Suppressor macrophage (primary cell): ENCODE measurements at regions not wholly inside any gene's neighbourhood (a gene's known extent, or its start where the extent isn't known, plus 50 kb on each side); places are given as distances from the start of the nearest gene placed in this dataset.
A peak's percentile ranks its signal among the peaks of the same experiment; 100 is the strongest.

Source experiments
- DNase-seq, 4 experiments: peaks; one replicate each; pipeline ENCODE4 v3.0.0-alpha.2; 2020 to 2022

DNA sequence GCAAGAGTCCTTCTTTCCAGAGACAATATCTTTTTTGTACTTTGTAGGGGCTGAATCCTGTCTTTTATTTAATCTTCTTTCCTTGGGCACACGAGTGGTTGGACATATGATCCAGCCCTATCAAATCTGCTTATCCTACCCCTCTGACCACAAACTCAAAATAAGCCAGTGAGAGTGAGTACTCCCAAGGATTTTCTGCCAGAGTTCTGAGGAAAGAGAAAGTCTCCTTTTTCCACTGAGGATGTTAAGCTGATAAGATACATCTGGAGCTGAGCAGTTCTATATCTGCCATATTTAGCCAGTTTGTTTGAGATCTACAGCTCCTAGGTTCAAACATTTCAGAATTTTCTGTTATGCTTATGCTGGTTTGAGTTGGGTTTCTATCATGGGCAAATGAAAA lies 134.8 kb upstream of the NWD2 start:
- no peak for DNase-seq

- DNase-seq = no peak
Measured at GRCh38 chr4:37124800-37125199, 119.7 kb upstream of the NWD2 start.

DNA sequence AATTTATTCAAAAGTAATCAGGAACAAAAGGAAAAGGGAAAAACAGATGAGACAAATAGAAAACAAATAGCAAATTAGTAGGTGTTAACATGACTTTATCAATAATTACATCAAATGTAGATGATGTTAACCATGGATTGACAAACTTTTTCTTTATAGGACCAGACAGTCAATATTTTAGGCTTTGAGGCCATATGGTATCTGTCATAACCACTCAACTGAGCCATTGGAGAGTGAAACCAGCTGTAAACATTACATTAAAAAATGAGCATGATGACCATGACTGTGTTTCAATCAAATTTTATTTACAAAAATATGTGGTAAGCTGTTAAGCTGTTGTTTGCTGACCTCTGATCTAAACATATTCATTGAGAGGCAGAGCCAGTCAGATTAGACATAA lies 118.5 kb upstream of the NWD2 start:
- no peak for DNase-seq

DNA sequence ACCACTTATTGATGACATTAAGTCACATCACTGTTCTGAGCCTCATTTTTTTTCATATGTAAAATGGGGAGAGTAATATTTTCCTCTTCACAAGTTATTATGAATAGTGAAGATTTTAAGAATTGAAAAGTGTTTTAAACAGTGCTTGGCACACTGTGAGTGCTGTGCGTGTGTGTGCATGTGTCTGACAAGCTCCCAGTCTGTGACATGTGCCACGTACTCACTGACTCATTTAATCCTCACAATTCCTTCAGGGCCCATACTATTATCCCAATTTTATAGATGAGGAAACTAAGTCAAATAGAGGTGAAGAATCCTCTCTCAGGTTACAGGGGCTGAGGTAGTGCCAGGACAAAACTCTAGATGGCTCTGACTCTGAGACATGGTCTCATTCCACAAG lies 114.1 kb upstream of the NWD2 start:
- no peak for DNase-seq

GRCh38 chr4:37132351-37132974 lies 112.1 kb upstream of the NWD2 start:
- DNase-seq = no peak

DNA sequence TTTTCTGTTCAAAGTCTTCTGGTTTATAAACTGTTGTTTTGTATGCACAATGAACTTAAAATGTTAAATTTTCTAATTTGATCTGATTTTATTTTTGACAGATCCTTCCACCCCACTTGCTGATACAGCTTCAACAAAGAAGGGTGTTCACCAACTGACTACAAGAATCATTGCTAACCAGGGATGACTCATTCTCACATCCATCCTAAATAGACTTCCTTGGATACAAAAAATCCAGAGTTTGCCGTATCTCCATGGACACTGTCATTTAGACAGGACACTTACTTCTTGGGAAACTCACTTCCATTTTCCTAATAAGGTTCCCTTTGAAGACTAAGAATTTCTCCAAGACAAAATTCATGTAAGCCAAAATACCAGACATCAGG lies 111.6 kb upstream of the NWD2 start:
- DNase-seq = no peak

- no peak for DNase-seq
Measured at GRCh38 chr4:37138019-37138653, 106.4 kb upstream of the NWD2 start.

GRCh38 chr4:37138789-37139188 lies 105.8 kb upstream of the NWD2 start:
- DNase-seq = no peak

DNA sequence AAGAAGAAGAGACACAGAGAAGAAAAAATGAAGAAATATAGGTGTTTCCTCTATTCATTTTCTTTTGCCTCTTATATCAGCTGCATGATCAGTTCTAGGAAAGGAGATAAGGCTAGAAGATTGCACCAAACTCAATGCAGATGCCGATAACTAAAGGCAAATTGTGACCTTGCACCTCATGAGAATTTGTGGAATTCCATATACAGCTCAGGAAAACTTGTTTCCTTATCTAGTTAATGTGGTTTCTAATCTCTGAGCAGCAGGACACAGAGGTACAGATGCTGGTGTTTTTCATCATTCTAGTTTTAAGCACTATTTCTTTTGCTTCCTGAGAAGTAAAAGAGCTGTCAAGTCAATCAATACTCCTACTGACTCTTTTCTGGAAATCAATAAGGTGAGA lies 104.6 kb upstream of the NWD2 start:
- DNase-seq = no peak

- no peak for DNase-seq
Measured at GRCh38 chr4:37146260-37146659, 98.3 kb upstream of the NWD2 start.

- no peak for DNase-seq
Measured at GRCh38 chr4:37157476-37158167, 86.9 kb upstream of the NWD2 start.

GRCh38 chr4:37160653-37161052 lies 83.9 kb upstream of the NWD2 start:
- no peak for DNase-seq

DNA sequence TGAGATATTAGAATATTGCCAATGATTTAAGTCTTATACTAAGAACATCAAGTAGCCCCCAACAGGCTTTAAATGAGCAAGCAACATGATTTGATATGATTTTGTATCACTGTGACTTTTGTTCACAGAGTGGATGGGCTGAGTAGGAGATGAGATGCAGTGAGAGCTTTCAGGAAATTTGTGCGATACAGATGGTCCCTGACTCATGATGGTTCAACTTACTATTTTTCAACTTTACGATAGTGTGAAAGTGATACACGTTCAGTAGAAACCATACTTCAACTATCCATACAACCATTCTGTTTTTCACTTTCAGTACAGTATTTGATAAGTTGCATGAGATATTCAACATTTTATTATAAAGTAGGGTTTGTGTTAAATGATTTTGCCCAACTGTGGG lies 78.7 kb upstream of the NWD2 start:
- no peak for DNase-seq

- no peak for DNase-seq
Measured at GRCh38 chr4:37169956-37170355, 74.6 kb upstream of the NWD2 start.

- peak; percentile 3 to 24 (median 20) for DNase-seq
Measured at GRCh38 chr4:37188100-37188499, 56.4 kb upstream of the NWD2 start.
